Tibial nerve (tissue), 4 donors: ENCODE measurements at regions not wholly inside any gene's neighbourhood (a gene's known extent, or its start where the extent isn't known, plus 50 kb on each side); places are given as distances from the start of the nearest gene placed in this dataset.

Source experiments
- DNase-seq, 2 donors: peaks; one replicate each; pipeline ENCODE4 v3.0.0-alpha.2; 2019; ENCODE audit warnings: low spot score in 2 of 2
- H3K27ac ChIP-seq, 4 donors: fragments of 200-600 bp; sonication (generic) in 3 of 4; one replicate each; pipeline ENCODE4 v1.5.1; 2017 to 2019; ENCODE audit warnings: mild to moderate bottlenecking in 1 of 4
- H3K27me3 ChIP-seq, 2 donors: fragments of 200-600 bp; sonication (generic) in 1 of 2; one replicate each; pipeline versions ENCODE4 v1.5.1 to v1.6.0; 2017 to 2019
- H3K36me3 ChIP-seq, 3 donors: fragments of 200-600 bp; sonication (generic); one replicate each; pipeline ENCODE4 v1.5.1; 2018 to 2019
- H3K4me1 ChIP-seq, 4 donors: fragments of 200-600 bp; sonication (generic) in 3 of 4; one replicate each; pipeline ENCODE4 v1.5.1; 2017 to 2019
- H3K4me3 ChIP-seq, 4 donors: fragments of 200-600 bp; sonication (generic) in 3 of 4; one replicate each; pipeline ENCODE4 v1.5.1; 2017 to 2019; ENCODE audit warnings: mild to moderate bottlenecking in 1 of 4, moderate library complexity in 1 of 4
- H3K9me3 ChIP-seq, 4 donors: fragments of 200-600 bp; sonication (generic) in 3 of 4; one replicate each; pipeline ENCODE4 v1.5.1; 2017 to 2019
- EP300 ChIP-seq, 2 donors: sonication (generic); formaldehyde crosslinking; IDR thresholded peaks; one replicate each; pipeline ENCODE4 v1.6.1; 2017; ENCODE audit warnings: antibody characterized with exemption in 2 of 2, mild to moderate bottlenecking in 1 of 2
- POLR2A ChIP-seq, 2 donors: fragments of 450-650 bp; IDR thresholded peaks; one replicate each; pipeline ENCODE4 v1.6.1; 2017; ENCODE audit warnings: antibody characterized with exemption in 2 of 2, mild to moderate bottlenecking in 2 of 2, moderate library complexity in 2 of 2
- WGBS, 2 donors: methylation state at CpG; one replicate each; pipeline ENCODE4 v1.1.5; 2018; 5-methylcytosine and 5-hydroxymethylcytosine counted together
- TF ChIP-seq, protein P1 (sequence below), 5 experiments: fragments of 200-600 bp in 3 of 5; fragments of 450-650 bp in 2 of 5; sonication (generic) in 3 of 5; IDR thresholded peaks; one replicate each; pipeline ENCODE4 v1.5.1; 2016 to 2019; ENCODE audit warnings: antibody characterized with exemption in 5 of 5, mild to moderate bottlenecking in 3 of 5, moderate library complexity in 2 of 5

DNA sequence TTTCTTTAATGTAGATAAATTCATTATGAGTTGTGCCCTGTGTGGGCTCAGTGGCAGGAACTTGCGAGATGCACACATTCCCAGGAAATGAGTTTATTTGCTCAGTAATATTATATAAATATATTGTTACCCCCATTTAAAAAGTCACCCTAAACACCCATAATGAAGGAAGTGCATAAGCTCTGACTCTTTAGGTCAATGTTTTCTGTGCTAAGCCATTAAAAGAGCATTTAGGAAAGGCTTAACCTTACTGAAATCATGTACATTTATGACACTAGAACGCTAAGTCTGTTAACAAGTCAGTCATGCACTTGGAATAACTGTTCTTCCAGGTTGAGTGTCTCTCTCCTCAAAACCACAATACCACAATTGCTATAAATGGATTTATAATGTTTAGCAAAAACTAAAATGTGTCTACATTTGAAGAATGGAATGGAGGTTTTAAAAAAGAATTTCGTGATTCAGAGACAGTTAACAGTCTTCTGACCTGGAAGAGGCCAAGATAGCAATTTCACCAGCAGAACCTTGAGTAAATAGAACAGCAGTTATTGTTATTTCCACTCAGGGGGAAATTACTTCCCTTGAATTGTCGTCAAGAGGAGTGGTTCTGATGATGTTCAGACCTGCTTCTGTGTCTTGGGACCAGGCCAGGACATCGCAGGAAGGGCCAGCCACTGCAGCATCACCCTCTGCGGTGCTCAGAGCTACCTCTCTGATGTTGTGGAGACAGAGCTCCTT lies 91.1 kb upstream of the VEGFC start:
- H3K27ac ChIP-seq: no peak overlapping the region
- TF ChIP-seq, protein P1, sequence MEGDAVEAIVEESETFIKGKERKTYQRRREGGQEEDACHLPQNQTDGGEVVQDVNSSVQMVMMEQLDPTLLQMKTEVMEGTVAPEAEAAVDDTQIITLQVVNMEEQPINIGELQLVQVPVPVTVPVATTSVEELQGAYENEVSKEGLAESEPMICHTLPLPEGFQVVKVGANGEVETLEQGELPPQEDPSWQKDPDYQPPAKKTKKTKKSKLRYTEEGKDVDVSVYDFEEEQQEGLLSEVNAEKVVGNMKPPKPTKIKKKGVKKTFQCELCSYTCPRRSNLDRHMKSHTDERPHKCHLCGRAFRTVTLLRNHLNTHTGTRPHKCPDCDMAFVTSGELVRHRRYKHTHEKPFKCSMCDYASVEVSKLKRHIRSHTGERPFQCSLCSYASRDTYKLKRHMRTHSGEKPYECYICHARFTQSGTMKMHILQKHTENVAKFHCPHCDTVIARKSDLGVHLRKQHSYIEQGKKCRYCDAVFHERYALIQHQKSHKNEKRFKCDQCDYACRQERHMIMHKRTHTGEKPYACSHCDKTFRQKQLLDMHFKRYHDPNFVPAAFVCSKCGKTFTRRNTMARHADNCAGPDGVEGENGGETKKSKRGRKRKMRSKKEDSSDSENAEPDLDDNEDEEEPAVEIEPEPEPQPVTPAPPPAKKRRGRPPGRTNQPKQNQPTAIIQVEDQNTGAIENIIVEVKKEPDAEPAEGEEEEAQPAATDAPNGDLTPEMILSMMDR (IDR thresholded peaks at IDR 0.05): no peak
- no peak for TF ChIP-seq EP300 (IDR thresholded peaks at IDR 0.05)
- no peak for TF ChIP-seq POLR2A (IDR thresholded peaks at IDR 0.05)
- WGBS, 2 donors: 40 to 51% methylated on average over 6 of the region's 6 CpGs

DNA sequence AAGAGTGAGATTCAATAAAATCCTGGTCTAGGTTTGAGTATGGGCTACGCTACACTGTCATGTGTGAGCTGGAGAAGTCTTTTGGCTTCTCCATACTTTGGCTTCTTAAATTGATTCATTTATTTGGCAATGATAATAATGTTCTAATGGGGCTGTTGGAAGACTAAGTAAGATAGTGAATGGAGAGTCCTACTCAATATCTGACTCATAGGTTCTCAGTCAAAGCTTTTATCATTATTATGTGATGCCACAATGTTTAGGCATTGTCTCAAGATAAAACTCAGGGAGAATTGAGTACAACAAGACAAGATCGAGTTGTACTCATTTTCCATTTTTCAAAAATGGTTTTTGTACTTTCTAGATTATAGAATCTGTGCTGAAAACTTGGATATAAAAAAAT lies 92.5 kb upstream of the VEGFC start:
- 86 to 87% methylated on average over 2 of the region's 2 CpGs for WGBS, 2 donors
- H3K9me3 ChIP-seq: no peaks in the 10 kb centered on the region
- TF ChIP-seq, protein P1 (IDR thresholded peaks at IDR 0.05): no peak
- no peak for TF ChIP-seq POLR2A (IDR thresholded peaks at IDR 0.05)
- no peak for TF ChIP-seq EP300 (IDR thresholded peaks at IDR 0.05)
- no peak overlapping the region for H3K4me3 ChIP-seq
- DNase-seq: no peak
- no peak overlapping the region for H3K27ac ChIP-seq
- H3K4me1 ChIP-seq: no peaks in the 10 kb centered on the region
- H3K36me3 ChIP-seq: no peaks in the 10 kb centered on the region
- no peaks in the 10 kb centered on the region for H3K27me3 ChIP-seq

More for the DNA sequence above, 91.1 kb upstream of the VEGFC start:
- H3K36me3 ChIP-seq: no peaks in the 10 kb centered on the region
- H3K4me1 ChIP-seq: no peaks in the 10 kb centered on the region
- no peak overlapping the region for H3K4me3 ChIP-seq
- H3K27me3 ChIP-seq: no peaks in the 10 kb centered on the region
- no peaks in the 10 kb centered on the region for H3K9me3 ChIP-seq
- no peak for DNase-seq

DNA sequence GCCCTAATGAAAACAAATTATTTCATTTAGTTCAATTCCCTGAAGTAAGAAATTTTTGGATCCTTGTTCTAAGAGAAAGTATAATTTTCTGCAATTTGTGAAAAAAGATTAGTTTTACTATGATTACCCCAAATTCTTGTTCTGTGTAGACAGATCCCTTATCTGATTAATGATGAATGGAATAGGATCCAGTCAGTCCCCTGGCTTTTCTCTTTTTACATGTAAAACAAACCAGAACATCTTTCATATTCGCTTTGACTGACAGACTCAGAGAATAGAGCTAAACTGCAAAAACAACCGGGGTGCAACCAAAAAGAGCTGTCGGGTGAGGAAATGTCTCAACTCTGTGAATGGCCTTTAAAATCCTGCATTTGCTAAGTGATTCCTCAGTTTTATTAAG lies 93.4 kb upstream of the VEGFC start:
- no peak overlapping the region for H3K4me3 ChIP-seq
- WGBS, 2 donors: 79 to 84% methylated on average over 3 of the region's 3 CpGs
- TF ChIP-seq EP300 (IDR thresholded peaks at IDR 0.05) (no peak), POLR2A (IDR thresholded peaks at IDR 0.05) (no peak)
- TF ChIP-seq, protein P1 (IDR thresholded peaks at IDR 0.05): no peak
- no peak overlapping the region for H3K27ac ChIP-seq
- H3K36me3 ChIP-seq: no peaks in the 10 kb centered on the region
- H3K4me1 ChIP-seq: no peaks in the 10 kb centered on the region
- no peaks in the 10 kb centered on the region for H3K9me3 ChIP-seq
- no peak for DNase-seq
- H3K27me3 ChIP-seq: no peaks in the 10 kb centered on the region

DNA sequence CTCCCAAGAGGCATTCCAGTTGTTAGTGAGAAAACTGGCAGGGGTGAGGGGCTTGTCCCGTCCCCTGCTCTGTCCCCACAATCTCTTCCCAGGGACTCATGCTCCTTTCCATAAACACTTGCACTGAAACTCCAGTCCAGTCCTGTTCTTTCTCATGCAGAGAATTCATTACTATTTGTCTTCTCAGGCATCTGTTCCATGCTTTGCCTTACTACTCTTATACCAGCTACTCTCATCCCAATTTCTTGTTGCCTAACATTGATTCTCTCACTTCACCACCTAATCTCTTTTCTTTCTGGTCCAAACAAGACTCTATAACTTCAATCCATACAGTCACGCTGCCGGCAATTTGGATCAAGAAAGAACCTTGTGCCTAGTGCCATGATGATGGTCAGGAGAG lies 97.1 kb upstream of the VEGFC start:
- WGBS, 2 donors: 87 to 88% methylated on average over 3 of the region's 3 CpGs
- no peaks in the 10 kb centered on the region for H3K36me3 ChIP-seq
- TF ChIP-seq POLR2A (IDR thresholded peaks at IDR 0.05) (no peak), EP300 (IDR thresholded peaks at IDR 0.05) (no peak)
- TF ChIP-seq, protein P1 (IDR thresholded peaks at IDR 0.05): no peak
- no peaks in the 10 kb centered on the region for H3K4me1 ChIP-seq
- H3K4me3 ChIP-seq: no peak overlapping the region
- no peaks in the 10 kb centered on the region for H3K27me3 ChIP-seq
- no peak overlapping the region for H3K27ac ChIP-seq
- H3K9me3 ChIP-seq: no peaks in the 10 kb centered on the region
- DNase-seq: no peak

DNA sequence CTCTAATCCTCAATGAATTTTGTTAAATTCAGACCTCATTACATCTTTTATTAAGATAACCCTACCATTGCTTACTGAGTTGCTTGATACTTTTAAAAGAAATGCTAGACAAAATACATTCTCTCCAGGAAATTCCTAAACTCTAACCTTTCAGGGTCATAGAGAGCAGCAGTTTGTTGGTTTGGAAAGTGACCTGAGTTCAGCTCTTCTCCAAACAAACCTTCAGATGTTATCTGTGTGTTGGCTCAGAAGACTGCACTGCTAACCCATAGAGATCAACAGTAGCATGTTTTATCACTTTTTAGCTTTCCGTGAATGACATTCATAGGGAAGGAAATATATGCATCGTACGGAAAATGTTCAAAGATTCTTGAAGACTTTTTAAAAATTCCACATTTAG lies 101.8 kb upstream of the VEGFC start:
- no peaks in the 10 kb centered on the region for H3K9me3 ChIP-seq
- no peaks in the 10 kb centered on the region for H3K4me1 ChIP-seq
- DNase-seq: no peak
- TF ChIP-seq, protein P1 (IDR thresholded peaks at IDR 0.05): no peak
- no peak for TF ChIP-seq EP300 (IDR thresholded peaks at IDR 0.05)
- TF ChIP-seq POLR2A (IDR thresholded peaks at IDR 0.05): no peak
- no peaks in the 10 kb centered on the region for H3K27me3 ChIP-seq
- no peaks in the 10 kb centered on the region for H3K36me3 ChIP-seq
- H3K27ac ChIP-seq: no peak overlapping the region
- WGBS, 2 donors: 61 to 71% methylated on average over 3 of the region's 3 CpGs
- H3K4me3 ChIP-seq: no peak overlapping the region
